ENCODE measurements at regions not wholly inside any gene's neighbourhood (a gene's known extent, or its start where the extent isn't known, plus 50 kb on each side); places are given as distances from the start of the nearest gene placed in this dataset.

- TF ChIP-seq CTCF (IDR thresholded peaks at IDR 0.05; ENCODE audit: low read depth, low read length) (no peak), EZH2phosphoT487 (IDR thresholded peaks at IDR 0.05; ENCODE audit: low read depth) (no peak)
Measured at GRCh38 chr2:2942225-2942624, 435.4 kb downstream of the EIPR1 start.
